ENCODE measurements at regions not wholly inside any gene's neighbourhood (a gene's known extent, or its start where the extent isn't known, plus 50 kb on each side); places are given as distances from the start of the nearest gene placed in this dataset.

DNA sequence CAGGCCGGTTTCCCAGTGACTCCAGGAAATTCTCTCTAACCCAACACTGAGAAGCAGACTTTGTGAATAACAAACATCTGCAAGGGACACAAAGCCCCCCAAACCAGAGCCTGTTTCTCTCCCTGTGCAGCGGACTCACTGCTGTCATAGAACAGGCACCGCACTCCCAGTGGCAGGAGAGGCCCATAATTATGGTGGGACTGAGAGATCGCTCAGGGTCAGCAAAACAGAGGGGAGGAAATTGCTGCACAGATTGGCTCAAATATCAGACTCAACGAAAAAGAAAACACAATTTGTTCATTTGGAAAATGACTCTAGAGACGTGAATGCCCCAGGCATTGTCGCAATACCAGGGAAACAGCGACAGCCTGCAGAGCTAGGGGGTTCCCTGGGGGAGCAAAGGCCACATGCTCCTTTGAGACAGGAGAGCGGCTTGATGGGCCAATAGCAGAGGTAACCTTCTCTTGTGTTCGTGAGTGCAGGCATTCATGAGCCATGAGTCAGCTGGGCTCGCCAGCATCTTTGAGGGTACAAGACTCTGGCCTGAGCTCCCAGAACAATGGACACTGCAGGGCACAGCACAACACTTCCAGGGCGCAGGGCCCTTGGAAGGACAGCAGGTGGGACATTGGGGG is 143.3 kb upstream of the KLHL29 start:
- Histone ChIP-seq H3K36me3 (ENCODE audit: control insufficient read depth, insufficient read depth, low read length) (no peaks in the 10 kb centered on the region), H3K9me3 (ENCODE audit: control insufficient read depth, low read depth, low read length) (no peaks in the 10 kb centered on the region)
- WGBS (ENCODE audit: insufficient coverage, low lambda C conversion rate), result no CpG with 5 or more reads among the region's 12 CpGs

DNA sequence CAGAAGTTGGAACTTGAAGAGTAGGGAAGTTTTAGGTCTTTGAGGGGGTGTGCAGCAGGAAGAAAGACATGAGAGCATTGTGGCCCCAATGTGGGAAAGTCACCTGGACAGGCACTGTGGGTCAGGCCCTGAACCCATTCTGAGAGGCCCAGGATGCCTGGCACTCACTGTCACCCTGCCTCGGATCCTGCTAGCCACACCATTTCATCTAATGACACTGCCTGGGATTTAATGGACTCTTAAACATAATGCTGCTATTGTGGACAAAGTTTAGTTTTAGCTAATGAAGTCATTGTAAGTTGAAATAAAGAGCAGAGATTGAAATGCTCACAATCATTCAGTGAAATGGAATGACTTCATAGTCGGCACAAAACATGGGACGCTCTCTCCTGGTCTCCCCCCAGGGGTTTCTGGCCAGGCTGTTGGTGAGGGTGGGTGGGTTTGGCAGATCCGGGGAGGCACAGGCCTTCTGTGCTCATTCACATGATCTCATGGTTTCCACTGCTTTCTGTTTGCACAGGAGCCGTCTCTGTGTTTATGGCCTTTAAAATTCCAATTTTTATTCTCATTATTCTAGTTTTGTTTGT is 141.8 kb upstream of the KLHL29 start:
- WGBS (ENCODE audit: insufficient coverage, low lambda C conversion rate), result no CpG with 5 or more reads among the region's 5 CpGs
- H3K27ac ChIP-seq (ENCODE audit: low read length), result no peak overlapping the region
- no peaks in the 10 kb centered on the region for H3K9me3 ChIP-seq (ENCODE audit: control insufficient read depth, low read depth, low read length)
- H3K27me3 ChIP-seq (ENCODE audit: control insufficient read depth, insufficient read depth, low read length), result no peaks in the 10 kb centered on the region
- no peak overlapping the region for H3K4me3 ChIP-seq (ENCODE audit: low read length)
- no peaks in the 10 kb centered on the region for H3K4me1 ChIP-seq (ENCODE audit: control insufficient read depth, insufficient read depth, low read length)
- H3K36me3 ChIP-seq (ENCODE audit: control insufficient read depth, insufficient read depth, low read length), result no peaks in the 10 kb centered on the region
- DNase-seq, result peak in 1 of 2 donors; percentile 17

More for the DNA sequence above, 143.3 kb upstream of the KLHL29 start:
- H3K4me3 ChIP-seq (ENCODE audit: low read length), result no peak overlapping the region
- no peak overlapping the region for H3K27ac ChIP-seq (ENCODE audit: low read length)
- H3K4me1 ChIP-seq (ENCODE audit: control insufficient read depth, insufficient read depth, low read length), result no peaks in the 10 kb centered on the region
- H3K27me3 ChIP-seq (ENCODE audit: control insufficient read depth, insufficient read depth, low read length), result no peaks in the 10 kb centered on the region
- no peak for DNase-seq

DNA sequence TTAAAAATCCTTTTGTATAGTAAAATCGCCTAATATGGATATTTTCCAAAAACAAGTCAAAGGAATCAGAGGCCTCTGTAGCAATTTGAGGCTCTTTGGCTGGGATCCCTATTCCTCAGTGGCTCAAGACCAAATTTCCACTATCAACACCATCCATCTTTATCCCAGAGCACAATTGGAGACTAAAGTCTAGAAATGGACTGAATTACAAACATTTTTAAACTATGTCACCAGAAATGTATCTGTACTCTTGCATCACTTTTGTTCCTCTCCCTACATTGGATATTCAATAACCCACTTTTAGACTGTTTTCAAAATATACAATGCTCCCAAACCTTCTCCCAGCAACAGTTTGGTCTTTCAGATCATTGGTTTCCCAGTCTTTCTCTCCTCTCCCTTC is 140.4 kb upstream of the KLHL29 start:
- DNase-seq, result no peak
- Histone ChIP-seq H3K27ac (ENCODE audit: low read length) (no peak overlapping the region), H3K4me3 (ENCODE audit: low read length) (no peak overlapping the region), H3K4me1 (ENCODE audit: control insufficient read depth, insufficient read depth, low read length) (no peaks in the 10 kb centered on the region), H3K27me3 (ENCODE audit: control insufficient read depth, insufficient read depth, low read length) (no peaks in the 10 kb centered on the region), H3K36me3 (ENCODE audit: control insufficient read depth, insufficient read depth, low read length) (no peaks in the 10 kb centered on the region), H3K9me3 (ENCODE audit: control insufficient read depth, low read depth, low read length) (no peaks in the 10 kb centered on the region)
- WGBS (ENCODE audit: insufficient coverage, low lambda C conversion rate), result no CpG with 5 or more reads among the region's 1 CpG

DNA sequence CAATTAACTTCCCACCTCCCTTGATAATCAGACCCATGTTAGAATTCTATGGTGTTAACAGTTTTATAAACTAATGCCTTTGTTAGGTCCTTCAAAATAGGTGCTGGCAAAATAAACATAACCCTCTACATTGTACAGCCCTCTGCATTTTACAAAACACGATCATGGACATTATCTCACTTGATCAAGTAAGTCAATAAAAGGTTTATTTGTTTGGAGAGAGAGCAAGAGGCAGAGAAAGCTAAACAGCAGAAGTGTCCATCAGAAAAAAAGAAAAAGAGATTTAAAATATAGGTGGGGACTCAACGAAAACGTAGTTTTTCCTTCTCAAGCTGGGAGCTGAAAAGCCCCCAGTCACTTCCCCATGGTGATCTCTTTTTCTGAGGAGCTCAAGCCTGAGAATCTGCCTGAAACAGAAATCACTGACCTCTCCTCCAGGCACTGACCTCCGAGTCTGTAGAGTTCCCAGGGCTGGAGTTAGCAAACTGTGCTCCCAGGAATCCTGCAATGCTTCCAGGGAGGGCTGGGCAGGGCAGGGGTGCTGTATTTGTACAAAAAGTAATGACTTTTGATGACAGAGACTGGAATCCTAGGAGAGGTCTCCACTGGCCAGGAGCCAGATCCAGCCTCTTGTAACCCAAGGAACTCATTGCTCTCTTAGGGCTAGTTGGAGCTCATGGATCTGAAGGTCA is 137.8 kb upstream of the KLHL29 start:
- H3K27me3 ChIP-seq (ENCODE audit: control insufficient read depth, insufficient read depth, low read length), result no peaks in the 10 kb centered on the region
- no peak overlapping the region for H3K27ac ChIP-seq (ENCODE audit: low read length)
- DNase-seq, result no peak
- no CpG with 5 or more reads among the region's 4 CpGs for WGBS (ENCODE audit: insufficient coverage, low lambda C conversion rate)
- H3K9me3 ChIP-seq (ENCODE audit: control insufficient read depth, low read depth, low read length), result no peaks in the 10 kb centered on the region
- no peak overlapping the region for H3K4me3 ChIP-seq (ENCODE audit: low read length)
- no peaks in the 10 kb centered on the region for H3K4me1 ChIP-seq (ENCODE audit: control insufficient read depth, insufficient read depth, low read length)
- H3K36me3 ChIP-seq (ENCODE audit: control insufficient read depth, insufficient read depth, low read length), result no peaks in the 10 kb centered on the region

DNA sequence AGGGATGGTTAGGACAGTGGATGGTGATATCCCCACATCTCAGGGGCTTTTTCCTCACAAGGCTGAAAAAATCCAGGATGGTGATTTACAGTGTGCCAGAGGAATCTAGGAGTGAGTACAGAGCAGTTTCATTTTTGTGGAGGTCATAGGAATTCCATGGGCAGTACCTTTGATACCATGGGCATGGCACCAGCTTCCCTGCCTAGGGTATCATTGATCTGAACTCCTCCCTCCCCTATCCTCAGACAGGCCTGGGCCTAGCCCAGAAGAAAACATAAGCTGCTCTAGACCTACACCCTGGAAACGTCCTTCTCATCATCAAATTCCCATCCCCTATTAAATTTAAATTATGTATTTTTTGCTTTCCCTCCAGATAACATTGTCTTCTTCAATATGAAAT is 136.3 kb upstream of the KLHL29 start:
- no peaks in the 10 kb centered on the region for H3K36me3 ChIP-seq (ENCODE audit: control insufficient read depth, insufficient read depth, low read length)
- no peaks in the 10 kb centered on the region for H3K4me1 ChIP-seq (ENCODE audit: control insufficient read depth, insufficient read depth, low read length)
- H3K27ac ChIP-seq (ENCODE audit: low read length), result no peak overlapping the region
- WGBS (ENCODE audit: insufficient coverage, low lambda C conversion rate), result no CpG with 5 or more reads among the region's 1 CpG
- no peaks in the 10 kb centered on the region for H3K9me3 ChIP-seq (ENCODE audit: control insufficient read depth, low read depth, low read length)
- DNase-seq, result no peak
- no peaks in the 10 kb centered on the region for H3K27me3 ChIP-seq (ENCODE audit: control insufficient read depth, insufficient read depth, low read length)
- H3K4me3 ChIP-seq (ENCODE audit: low read length), result no peak overlapping the region

DNA sequence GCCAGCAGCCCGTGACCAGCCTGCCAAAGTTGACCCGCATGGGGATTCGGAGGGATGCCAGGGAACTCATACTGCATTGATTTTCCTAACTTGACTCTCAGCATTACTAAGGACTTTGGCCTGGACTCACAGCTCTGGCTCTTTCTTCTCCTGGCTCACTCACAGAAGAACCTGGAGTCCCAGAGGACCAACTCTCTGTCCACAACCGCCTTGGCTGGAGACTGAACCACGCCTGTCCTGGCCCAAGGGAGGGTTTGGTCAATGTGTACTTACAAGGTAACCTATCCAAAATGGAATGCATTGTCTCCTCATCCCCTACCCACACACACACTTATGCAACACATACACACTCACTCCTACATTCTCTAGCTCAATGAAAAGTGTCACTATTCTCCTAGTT is 135.6 kb upstream of the KLHL29 start:
- Histone ChIP-seq H3K9me3 (ENCODE audit: control insufficient read depth, low read depth, low read length) (no peaks in the 10 kb centered on the region), H3K4me1 (ENCODE audit: control insufficient read depth, insufficient read depth, low read length) (no peaks in the 10 kb centered on the region), H3K27ac (ENCODE audit: low read length) (no peak overlapping the region), H3K36me3 (ENCODE audit: control insufficient read depth, insufficient read depth, low read length) (no peaks in the 10 kb centered on the region), H3K4me3 (ENCODE audit: low read length) (no peak overlapping the region), H3K27me3 (ENCODE audit: control insufficient read depth, insufficient read depth, low read length) (no peaks in the 10 kb centered on the region)
- no peak for DNase-seq
- WGBS (ENCODE audit: insufficient coverage, low lambda C conversion rate), result no CpG with 5 or more reads among the region's 5 CpGs

DNA sequence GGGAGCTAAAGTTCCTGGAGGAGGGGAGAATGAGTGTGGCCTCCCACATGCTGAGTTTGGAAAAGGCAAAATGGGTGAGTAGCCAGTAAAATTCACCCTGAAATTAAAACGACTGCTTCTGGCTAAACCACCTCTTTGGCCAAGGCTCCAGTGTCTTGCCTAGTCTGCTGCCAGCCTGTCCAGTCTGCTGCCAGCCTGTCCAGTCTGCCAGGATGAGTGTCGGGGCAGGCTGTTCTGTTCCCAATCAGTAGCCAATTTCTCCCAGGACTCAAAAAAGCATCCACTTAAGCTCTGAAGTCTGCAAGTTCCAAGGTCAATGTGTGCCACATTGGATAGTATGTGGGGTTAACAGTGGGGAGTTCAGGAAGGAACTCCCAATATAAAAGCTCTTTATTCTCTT is 134.6 kb upstream of the KLHL29 start:
- Histone ChIP-seq H3K4me3 (ENCODE audit: low read length) (no peak overlapping the region), H3K27me3 (ENCODE audit: control insufficient read depth, insufficient read depth, low read length) (no peaks in the 10 kb centered on the region), H3K27ac (ENCODE audit: low read length) (no peak overlapping the region), H3K4me1 (ENCODE audit: control insufficient read depth, insufficient read depth, low read length) (no peaks in the 10 kb centered on the region), H3K9me3 (ENCODE audit: control insufficient read depth, low read depth, low read length) (no peaks in the 10 kb centered on the region), H3K36me3 (ENCODE audit: control insufficient read depth, insufficient read depth, low read length) (no peaks in the 10 kb centered on the region)
- DNase-seq, result no peak
- WGBS (ENCODE audit: insufficient coverage, low lambda C conversion rate), result no CpG with 5 or more reads among the region's 2 CpGs

DNA sequence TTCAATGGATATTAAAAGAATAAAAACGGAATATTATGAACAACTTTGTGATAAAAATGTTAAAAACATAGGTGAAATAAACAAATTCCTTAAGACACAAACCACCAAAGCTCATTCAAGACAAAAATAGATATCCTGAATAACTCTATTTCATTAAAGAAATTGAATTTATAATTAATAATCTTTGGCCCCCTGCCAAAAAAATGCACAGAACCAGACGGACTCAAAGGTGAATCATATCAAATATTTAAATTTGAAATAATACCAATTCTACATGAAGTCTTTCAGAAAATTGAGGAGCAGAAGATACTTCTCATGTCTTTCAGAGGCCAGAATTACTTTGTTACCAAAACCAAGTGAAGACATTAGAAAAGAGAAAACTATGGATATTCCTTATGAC is 128.3 kb upstream of the KLHL29 start:
- WGBS (ENCODE audit: insufficient coverage, low lambda C conversion rate), result 63% methylated on average over 2 of the region's 2 CpGs
- no peak for DNase-seq
- Histone ChIP-seq H3K27me3 (ENCODE audit: control insufficient read depth, insufficient read depth, low read length) (no peaks in the 10 kb centered on the region), H3K36me3 (ENCODE audit: control insufficient read depth, insufficient read depth, low read length) (no peaks in the 10 kb centered on the region), H3K9me3 (ENCODE audit: control insufficient read depth, low read depth, low read length) (no peaks in the 10 kb centered on the region), H3K4me1 (ENCODE audit: control insufficient read depth, insufficient read depth, low read length) (no peaks in the 10 kb centered on the region), H3K27ac (ENCODE audit: low read length) (no peak overlapping the region), H3K4me3 (ENCODE audit: low read length) (no peak overlapping the region)

DNA sequence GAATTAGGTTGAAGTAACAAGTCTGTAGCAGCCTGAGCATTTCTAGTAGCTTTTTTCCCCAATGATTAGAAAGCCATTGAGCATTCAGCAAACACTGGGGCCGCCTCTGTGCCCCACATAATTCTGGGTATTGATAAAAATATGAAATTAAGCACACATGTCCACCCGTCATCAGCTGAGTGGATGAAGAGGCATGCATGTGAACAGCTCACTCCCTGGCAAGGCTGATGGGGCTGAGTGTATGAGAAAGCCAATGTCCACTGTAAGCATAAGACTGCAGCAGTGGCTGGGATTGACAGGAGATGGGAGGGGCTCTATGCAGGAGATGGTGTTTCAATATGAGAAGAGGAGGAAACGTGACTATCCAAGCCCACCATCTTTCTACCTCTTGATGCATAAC is 124.4 kb upstream of the KLHL29 start:
- Histone ChIP-seq H3K9me3 (ENCODE audit: control insufficient read depth, low read depth, low read length) (no peaks in the 10 kb centered on the region), H3K36me3 (ENCODE audit: control insufficient read depth, insufficient read depth, low read length) (no peaks in the 10 kb centered on the region), H3K27me3 (ENCODE audit: control insufficient read depth, insufficient read depth, low read length) (no peaks in the 10 kb centered on the region), H3K4me1 (ENCODE audit: control insufficient read depth, insufficient read depth, low read length) (no peaks in the 10 kb centered on the region), H3K4me3 (ENCODE audit: low read length) (no peak overlapping the region), H3K27ac (ENCODE audit: low read length) (no peak overlapping the region)
- no peak for DNase-seq
- no CpG with 5 or more reads among the region's 3 CpGs for WGBS (ENCODE audit: insufficient coverage, low lambda C conversion rate)

DNA sequence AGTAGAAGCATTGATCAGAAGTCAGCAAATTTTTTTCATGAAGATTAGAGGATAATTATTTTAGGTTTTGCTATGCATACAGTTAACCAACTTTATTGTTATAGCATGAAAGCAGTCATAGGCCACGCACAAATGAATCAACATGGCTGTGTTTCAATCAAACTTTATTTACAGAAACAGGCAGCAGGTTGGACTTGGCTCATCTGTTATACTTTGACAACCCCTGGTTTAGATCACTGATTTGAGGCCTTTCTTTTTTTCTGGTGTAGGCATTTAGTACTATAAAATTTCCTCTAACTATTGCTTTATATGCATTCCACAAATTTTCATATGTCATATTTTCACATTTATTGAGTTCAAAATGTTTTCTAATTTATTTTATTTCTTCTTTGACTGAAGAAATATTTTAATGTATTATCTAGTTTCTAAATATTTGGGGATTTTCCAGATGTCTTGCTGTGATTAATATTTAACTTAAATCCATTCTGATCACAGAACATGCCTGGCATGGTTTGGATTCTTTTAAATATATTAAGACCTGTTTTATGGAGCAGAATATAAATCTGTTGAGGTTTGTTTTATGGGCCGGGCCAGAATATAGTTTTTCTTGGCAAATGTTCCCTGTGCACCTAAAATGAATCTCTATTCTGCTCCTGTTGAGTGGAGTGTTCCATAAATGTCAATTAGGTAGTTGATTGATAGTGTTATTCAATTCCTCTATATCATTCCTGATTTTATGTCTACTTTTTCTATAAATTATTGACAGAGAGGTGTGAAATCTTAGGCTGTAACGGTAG is 116.3 kb upstream of the KLHL29 start:
- WGBS (ENCODE audit: insufficient coverage, low lambda C conversion rate), result 17% methylated on average over 2 of the region's 3 CpGs

More for the DNA sequence above, 116.3 kb upstream of the KLHL29 start:
- no peaks in the 10 kb centered on the region for H3K9me3 ChIP-seq (ENCODE audit: control insufficient read depth, low read depth, low read length)
- H3K4me3 ChIP-seq (ENCODE audit: low read length), result no peak overlapping the region
- DNase-seq, result no peak
- no peaks in the 10 kb centered on the region for H3K27me3 ChIP-seq (ENCODE audit: control insufficient read depth, insufficient read depth, low read length)
- H3K4me1 ChIP-seq (ENCODE audit: control insufficient read depth, insufficient read depth, low read length), result no peaks in the 10 kb centered on the region
- no peak overlapping the region for H3K27ac ChIP-seq (ENCODE audit: low read length)
- H3K36me3 ChIP-seq (ENCODE audit: control insufficient read depth, insufficient read depth, low read length), result no peaks in the 10 kb centered on the region
